Suprapubic skin (tissue), 4 donors: ENCODE measurements at regions not wholly inside any gene's neighbourhood (a gene's known extent, or its start where the extent isn't known, plus 50 kb on each side); places are given as distances from the start of the nearest gene placed in this dataset.

ENCODE experiments used
- DNase-seq, 2 donors: peaks; one replicate each; pipeline ENCODE4 v3.0.0-alpha.2; 2019; ENCODE audit warnings: low spot score in 2 of 2
- H3K27ac ChIP-seq: fragments of 200-600 bp; sonication (generic); one replicate; pipeline ENCODE4 v1.5.1; 2019
- H3K27me3 ChIP-seq: fragments of 200-600 bp; sonication (generic); one replicate; pipeline ENCODE4 v1.5.1; 2019
- H3K36me3 ChIP-seq: fragments of 200-600 bp; sonication (generic); one replicate; pipeline ENCODE4 v1.5.1; 2019
- H3K4me1 ChIP-seq: fragments of 200-600 bp; sonication (generic); one replicate; pipeline ENCODE4 v1.5.1; 2019
- H3K4me3 ChIP-seq: fragments of 200-600 bp; sonication (generic); one replicate; pipeline ENCODE4 v1.5.1; 2019; ENCODE audit warnings: mild to moderate bottlenecking
- H3K9me3 ChIP-seq: fragments of 200-600 bp; sonication (generic); one replicate; pipeline ENCODE4 v1.5.1; 2019
- EP300 ChIP-seq: sonication (generic); formaldehyde crosslinking; IDR thresholded peaks from one replicate; pipeline ENCODE4 v1.6.1; 2017; ENCODE audit warnings: antibody characterized with exemption
- POLR2A ChIP-seq, 2 donors: fragments of 450-650 bp; IDR thresholded peaks; one replicate each; pipeline ENCODE4 v1.6.1; 2017; ENCODE audit warnings: antibody characterized with exemption in 2 of 2, mild to moderate bottlenecking in 2 of 2, moderate library complexity in 2 of 2
- POLR2AphosphoS5 ChIP-seq, 3 donors: sonication (generic); formaldehyde crosslinking; IDR thresholded peaks; one replicate each; pipeline ENCODE4 v1.6.1; 2017; ENCODE audit warnings: antibody characterized with exemption in 3 of 3
- WGBS: methylation state at CpG from one replicate; pipeline ENCODE4 v1.1.5; 2018; 5-methylcytosine and 5-hydroxymethylcytosine counted together
- TF ChIP-seq, protein P1 (sequence below), 2 donors: fragments of 200-600 bp in 1 of 2; fragments of 450-650 bp in 1 of 2; sonication (generic) in 1 of 2; IDR thresholded peaks; one replicate each; pipeline ENCODE4 v1.5.1; 2016 to 2019; ENCODE audit warnings: antibody characterized with exemption in 2 of 2, mild to moderate bottlenecking in 1 of 2, moderate library complexity in 1 of 2

DNA sequence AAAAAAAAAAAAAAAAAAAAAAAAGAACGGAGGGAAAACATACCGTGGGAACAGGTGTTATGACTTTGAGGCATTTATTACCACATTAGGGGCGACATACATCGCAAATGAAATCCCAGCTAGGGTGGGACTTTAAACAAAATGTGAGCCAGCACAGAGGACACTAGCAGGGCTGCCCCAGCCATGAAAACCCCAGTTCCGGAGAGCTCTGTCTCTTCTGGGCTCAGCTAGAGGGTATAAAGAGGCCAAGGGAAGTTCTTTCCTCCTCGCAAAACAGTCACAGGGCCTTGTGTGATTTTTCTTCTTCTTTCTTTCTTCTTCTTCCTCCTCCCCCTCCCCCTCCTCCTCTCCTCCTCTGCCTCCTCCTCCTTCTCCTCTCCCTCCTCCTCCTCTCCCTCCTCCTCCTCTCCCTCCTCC is 59.9 kb upstream of the ECHDC3 start:
- Histone ChIP-seq H3K4me3 (no peak overlapping the region), H3K36me3 (no peaks in the 10 kb centered on the region), H3K9me3 (no peaks in the 10 kb centered on the region), H3K4me1 (peaks cover 33% of the 10 kb centered on the region), H3K27me3 (peaks cover 11% of the 10 kb centered on the region), H3K27ac (no peak overlapping the region)
- WGBS = 85% methylated on average over 6 of the region's 6 CpGs
- no peak for TF ChIP-seq EP300
- TF ChIP-seq POLR2AphosphoS5 (IDR thresholded peaks at IDR 0.05) = no peak
- TF ChIP-seq, protein P1, sequence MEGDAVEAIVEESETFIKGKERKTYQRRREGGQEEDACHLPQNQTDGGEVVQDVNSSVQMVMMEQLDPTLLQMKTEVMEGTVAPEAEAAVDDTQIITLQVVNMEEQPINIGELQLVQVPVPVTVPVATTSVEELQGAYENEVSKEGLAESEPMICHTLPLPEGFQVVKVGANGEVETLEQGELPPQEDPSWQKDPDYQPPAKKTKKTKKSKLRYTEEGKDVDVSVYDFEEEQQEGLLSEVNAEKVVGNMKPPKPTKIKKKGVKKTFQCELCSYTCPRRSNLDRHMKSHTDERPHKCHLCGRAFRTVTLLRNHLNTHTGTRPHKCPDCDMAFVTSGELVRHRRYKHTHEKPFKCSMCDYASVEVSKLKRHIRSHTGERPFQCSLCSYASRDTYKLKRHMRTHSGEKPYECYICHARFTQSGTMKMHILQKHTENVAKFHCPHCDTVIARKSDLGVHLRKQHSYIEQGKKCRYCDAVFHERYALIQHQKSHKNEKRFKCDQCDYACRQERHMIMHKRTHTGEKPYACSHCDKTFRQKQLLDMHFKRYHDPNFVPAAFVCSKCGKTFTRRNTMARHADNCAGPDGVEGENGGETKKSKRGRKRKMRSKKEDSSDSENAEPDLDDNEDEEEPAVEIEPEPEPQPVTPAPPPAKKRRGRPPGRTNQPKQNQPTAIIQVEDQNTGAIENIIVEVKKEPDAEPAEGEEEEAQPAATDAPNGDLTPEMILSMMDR (IDR thresholded peaks at IDR 0.05) = no peak
- TF ChIP-seq POLR2A (IDR thresholded peaks at IDR 0.05) = no peak
- DNase-seq = no peak

DNA sequence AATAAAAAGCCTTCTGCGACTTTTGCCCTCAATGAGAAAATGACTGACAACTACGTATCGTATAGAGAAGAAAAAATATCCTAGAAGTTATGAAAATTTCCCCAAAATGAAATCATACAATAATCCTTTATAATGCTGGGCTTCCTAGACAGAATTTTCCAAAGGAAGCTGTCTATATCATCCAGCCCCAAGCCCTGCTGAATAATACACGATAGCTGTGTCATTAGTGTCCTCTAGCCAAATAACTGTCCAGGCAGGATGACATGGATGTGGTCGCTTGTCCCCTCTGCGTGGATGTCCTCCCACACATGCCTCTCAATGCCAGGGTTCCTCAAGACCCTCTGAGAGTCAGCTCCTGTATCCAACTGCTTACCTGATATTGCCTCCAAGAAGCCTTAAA is 61.7 kb upstream of the ECHDC3 start:
- Histone ChIP-seq H3K27me3 (peaks cover 11% of the 10 kb centered on the region), H3K36me3 (no peaks in the 10 kb centered on the region), H3K27ac (no peak overlapping the region), H3K4me1 (peaks cover 23% of the 10 kb centered on the region), H3K4me3 (no peak overlapping the region), H3K9me3 (no peaks in the 10 kb centered on the region)
- no peak for DNase-seq
- WGBS = 74% methylated on average over 6 of the region's 6 CpGs
- TF ChIP-seq POLR2AphosphoS5 (IDR thresholded peaks at IDR 0.05) (no peak), EP300 (no peak), POLR2A (IDR thresholded peaks at IDR 0.05) (no peak)
- TF ChIP-seq, protein P1 (IDR thresholded peaks at IDR 0.05) = no peak

DNA sequence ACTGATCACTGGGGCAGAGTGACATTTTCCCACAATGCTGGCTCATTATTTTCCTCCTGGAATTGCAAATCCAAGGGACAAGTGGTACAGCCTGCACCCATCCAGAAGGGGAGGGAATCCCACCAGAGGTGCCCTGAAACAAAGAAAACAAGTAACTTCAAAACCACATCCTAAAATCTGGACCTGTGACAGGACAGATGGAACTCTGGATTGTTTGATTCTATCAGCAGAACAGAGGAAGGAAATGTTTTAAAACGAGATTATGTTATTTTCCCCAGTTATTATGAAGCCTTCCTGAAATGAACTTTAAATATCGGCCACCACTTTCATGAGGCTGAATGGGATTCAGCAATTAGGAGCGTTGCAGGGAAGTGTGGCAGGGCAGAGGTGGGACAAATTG is 62.2 kb upstream of the ECHDC3 start:
- no peaks in the 10 kb centered on the region for H3K36me3 ChIP-seq
- DNase-seq = no peak
- no peaks in the 10 kb centered on the region for H3K9me3 ChIP-seq
- 57% methylated on average over 3 of the region's 3 CpGs for WGBS
- no peak overlapping the region for H3K4me3 ChIP-seq
- TF ChIP-seq EP300 (no peak), POLR2A (IDR thresholded peaks at IDR 0.05) (no peak), POLR2AphosphoS5 (IDR thresholded peaks at IDR 0.05) (no peak)
- TF ChIP-seq, protein P1 (IDR thresholded peaks at IDR 0.05) = no peak
- no peak overlapping the region for H3K27ac ChIP-seq
- H3K27me3 ChIP-seq = peaks cover 11% of the 10 kb centered on the region
- peaks cover 17% of the 10 kb centered on the region for H3K4me1 ChIP-seq

DNA sequence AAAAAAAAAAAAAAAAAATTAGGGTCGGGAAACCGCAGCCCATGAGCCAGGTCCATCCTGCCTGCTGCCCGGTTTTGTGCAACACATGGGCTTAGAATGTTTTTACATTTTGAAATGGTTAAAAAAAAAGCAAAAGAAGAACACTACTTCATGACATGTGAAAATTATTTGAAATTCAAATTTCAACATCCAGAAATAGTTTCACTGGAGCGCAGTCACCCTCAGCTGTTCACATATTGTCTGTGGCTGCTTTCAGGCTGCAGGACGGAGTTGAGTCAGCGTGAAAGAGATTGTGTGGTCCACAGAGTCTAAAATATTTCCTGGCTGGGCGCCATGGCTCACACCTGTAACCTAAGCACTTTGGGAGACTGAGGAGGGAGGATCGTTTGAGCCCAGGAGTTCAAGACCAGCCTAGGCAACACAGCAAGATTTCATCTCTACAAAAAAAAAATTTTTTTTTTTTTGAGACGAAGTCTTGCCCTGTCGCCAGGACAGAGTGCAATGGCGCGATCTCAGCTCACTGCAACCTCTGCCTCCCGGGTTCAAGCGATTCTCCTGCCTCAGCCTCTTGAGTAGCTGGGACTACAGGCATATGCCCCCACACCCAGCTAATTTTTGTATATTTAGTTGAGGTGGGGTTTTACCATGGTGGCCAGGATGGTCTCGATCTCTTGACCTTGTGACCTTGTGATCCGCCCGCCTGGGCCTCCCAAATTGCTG is 63.9 kb upstream of the ECHDC3 start:
- Histone ChIP-seq H3K36me3 (no peaks in the 10 kb centered on the region), H3K27me3 (peaks cover 11% of the 10 kb centered on the region), H3K4me3 (no peak overlapping the region), H3K9me3 (no peaks in the 10 kb centered on the region), H3K27ac (no peak overlapping the region), H3K4me1 (peaks cover 9% of the 10 kb centered on the region)
- DNase-seq = no peak
- TF ChIP-seq, protein P1 (IDR thresholded peaks at IDR 0.05) = no peak
- TF ChIP-seq POLR2A (IDR thresholded peaks at IDR 0.05) = no peak
- no peak for TF ChIP-seq EP300
- no peak for TF ChIP-seq POLR2AphosphoS5 (IDR thresholded peaks at IDR 0.05)
- 66% methylated on average over 17 of the region's 17 CpGs for WGBS

DNA sequence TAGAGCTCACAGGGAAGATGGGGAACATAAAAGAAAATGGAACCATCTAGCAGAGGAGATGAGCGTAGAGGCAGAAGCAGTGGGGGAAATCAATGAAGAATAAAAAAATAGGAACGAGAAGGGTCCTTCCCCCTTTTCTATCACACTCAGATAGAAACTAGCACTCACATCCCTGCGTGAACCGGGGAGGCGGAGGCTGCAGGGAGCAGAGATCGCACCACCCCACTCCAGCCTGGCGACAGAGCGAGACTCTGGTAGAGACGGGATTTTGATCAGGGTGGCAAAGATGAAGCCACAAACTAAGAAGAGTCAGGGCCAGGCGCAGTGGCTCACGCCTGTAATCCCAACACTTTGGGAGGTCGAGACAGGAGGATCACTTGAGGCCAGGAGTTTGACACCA is 64.7 kb upstream of the ECHDC3 start:
- Histone ChIP-seq H3K27ac (no peak overlapping the region), H3K4me1 (peaks cover 9% of the 10 kb centered on the region), H3K4me3 (no peak overlapping the region), H3K36me3 (no peaks in the 10 kb centered on the region), H3K9me3 (no peaks in the 10 kb centered on the region), H3K27me3 (peaks cover 11% of the 10 kb centered on the region)
- DNase-seq = no peak
- 88% methylated on average over 12 of the region's 12 CpGs for WGBS
- TF ChIP-seq EP300 (no peak), POLR2A (IDR thresholded peaks at IDR 0.05) (no peak), POLR2AphosphoS5 (IDR thresholded peaks at IDR 0.05) (no peak)
- TF ChIP-seq, protein P1 (IDR thresholded peaks at IDR 0.05) = no peak
